GM12878 (cell line): ENCODE measurements at regions not wholly inside any gene's neighbourhood (a gene's known extent, or its start where the extent isn't known, plus 50 kb on each side); places are given as distances from the start of the nearest gene placed in this dataset.

Experiments
- ATAC-seq: fragments of 200-7000 bp; cut with Tn5 transposase; 3 replicates; pipeline ENCODE4 v1.9.1; 2020; ENCODE audit warnings: mild to moderate bottlenecking, moderate library complexity
- BruUV-seq: library from RNA; stranded (reverse); fragments of 400-500 nt; replicated peaks from 2 replicates; lab custom pipeline; 2021; lab: Mats Ljungman, UMichigan
- CTCF ChIA-PET: fragments of 300-600 bp; sonication (Branson Sonifier 250); formaldehyde crosslinking; extraction: SDS; loops from one replicate; lab custom pipeline; 2021; ENCODE audit warnings: inconsistent platforms; lab: Yijun Ruan, JAX
- POLR2A ChIA-PET: fragments of 350-600 bp; formaldehyde crosslinking; extraction: SDS; loops from one replicate; lab custom pipeline; 2021; ENCODE audit warnings: inconsistent platforms; lab: Charles Lee
- RAD21 ChIA-PET: fragments of 300-600 bp; sonication (Branson Sonifier 250); formaldehyde crosslinking; loops from one replicate; lab custom pipeline; 2023; ENCODE audit warnings: antibody characterized with exemption; ENCODE audit not compliant: unreplicated experiment; lab: Charles Lee
- SMC1A ChIA-PET: fragments of 300-600 bp; sonication (Branson Sonifier 250); formaldehyde crosslinking; loops from one replicate; lab custom pipeline; 2023; ENCODE audit not compliant: unreplicated experiment, uncharacterized antibody; lab: Charles Lee
- DNase-seq: peaks from one replicate; pipeline ENCODE4 v3.0.0-alpha.2; 2011; ENCODE audit warnings: low read depth, low spot score
- FAIRE-seq: peaks from 3 replicates; lab custom pipeline; 2011; peaks lifted over from hg19 to GRCh38; lab: Jason Lieb, UNC
- H2AFZ ChIP-seq: 2 replicates; pipeline ENCODE4 v1.6.0; 2011; ENCODE audit warnings: low read depth, low read length, control low read depth; ENCODE audit not compliant: control insufficient read depth
- H3K27ac ChIP-seq: 2 replicates; pipeline ENCODE4 v1.5.1; 2011; ENCODE audit warnings: control low read depth; ENCODE audit not compliant: control insufficient read depth, insufficient read depth
- H3K27me3 ChIP-seq, 2 experiments: replicated peaks in 1 of 2; 2 replicates each; pipeline versions ENCODE4 v1.6.0 to v1.6.1; 2011; ENCODE audit warnings: low read length in 1 of 2; ENCODE audit not compliant: control insufficient read depth in 2 of 2, insufficient read depth in 2 of 2
- H3K36me3 ChIP-seq, 2 experiments: 2 replicates each; pipeline ENCODE4 v1.5.1; 2011; ENCODE audit warnings: low read length in 1 of 2; ENCODE audit not compliant: control insufficient read depth in 2 of 2, insufficient read depth in 2 of 2
- H3K4me1 ChIP-seq: 2 replicates; pipeline ENCODE4 v1.6.1; 2011; ENCODE audit warnings: mild to moderate bottlenecking, low read length, moderate library complexity, mixed read lengths; ENCODE audit not compliant: control insufficient read depth, insufficient read depth
- H3K4me2 ChIP-seq: 2 replicates; pipeline ENCODE4 v1.6.0; 2011; ENCODE audit warnings: control low read depth; ENCODE audit not compliant: control insufficient read depth, insufficient read depth
- H3K4me3 ChIP-seq: fragments of 200-600 bp; sonication (generic); 2 replicates; pipeline ENCODE4 v1.5.1; 2016
- H3K79me2 ChIP-seq: 2 replicates; pipeline ENCODE4 v1.6.0; 2011; ENCODE audit warnings: low read length; ENCODE audit not compliant: control insufficient read depth, insufficient read depth
- H3K9ac ChIP-seq: 2 replicates; pipeline ENCODE4 v1.8.0; 2011; ENCODE audit warnings: low read length, control low read depth, mixed read lengths; ENCODE audit not compliant: control insufficient read depth, insufficient read depth
- H3K9me3 ChIP-seq: replicated peaks from 3 replicates; pipeline ENCODE4 v1.5.1; 2011; ENCODE audit warnings: mild to moderate bottlenecking, low read length; ENCODE audit not compliant: control insufficient read depth, insufficient read depth
- H4K20me1 ChIP-seq: 2 replicates; pipeline ENCODE4 v1.6.0; 2011; ENCODE audit not compliant: control insufficient read depth, insufficient read depth
- BHLHE40 ChIP-seq, 2 experiments: fragments of 450-650 bp in 1 of 2; IDR thresholded peaks; 2 replicates each; pipeline ENCODE4 v1.6.1; 2011 to 2017; ENCODE audit warnings: low read depth in 2 of 2, borderline replicate concordance in 1 of 2, improper control_type of control experiment in 1 of 2, low read length in 1 of 2, mild to moderate bottlenecking in 1 of 2
- EGR1 ChIP-seq, 2 experiments: IDR thresholded peaks; 1 replicate in 1 of 2; 2 replicates in 1 of 2; pipeline ENCODE4 v1.6.1; 2011 to 2012; ENCODE audit warnings: low read depth in 2 of 2, low read length in 2 of 2, borderline replicate concordance in 1 of 2, mild to moderate bottlenecking in 1 of 2, moderate library complexity in 1 of 2
- SIX5 ChIP-seq: IDR thresholded peaks from 2 replicates; pipeline ENCODE4 v1.6.1; 2011; ENCODE audit warnings: mild to moderate bottlenecking, low read depth, low read length, moderate library complexity; ENCODE audit not compliant: severe bottlenecking
- WGBS: methylation state at CpG from one replicate; pipeline ENCODE4 v1.1.6; 2016; ENCODE audit warnings: low lambda C conversion rate; ENCODE audit not compliant: insufficient replicate concordance, insufficient coverage; ENCODE audit errors: missing lambda C conversion rate; 5-methylcytosine and 5-hydroxymethylcytosine counted together
- in situ Hi-C: fragments of 300-500 bp; cut with MboI; formaldehyde crosslinking; loops from 9 replicates; pipeline ENCODE4 v1.14.3; 2018; ENCODE audit warnings: mixed read lengths
- intact Hi-C: fragments of 100-400 bp; cut with micrococcal nuclease; formaldehyde crosslinking; loops from one replicate; pipeline ENCODE4 v1.14.2; 2022; ENCODE audit not compliant: unreplicated experiment
- TF ChIP-seq, protein P1 (sequence below): fragments of 450-650 bp; IDR thresholded peaks from 2 replicates; pipeline ENCODE4 v1.6.1; 2017; ENCODE audit warnings: low read depth, mild to moderate bottlenecking, moderate library complexity

DNA sequence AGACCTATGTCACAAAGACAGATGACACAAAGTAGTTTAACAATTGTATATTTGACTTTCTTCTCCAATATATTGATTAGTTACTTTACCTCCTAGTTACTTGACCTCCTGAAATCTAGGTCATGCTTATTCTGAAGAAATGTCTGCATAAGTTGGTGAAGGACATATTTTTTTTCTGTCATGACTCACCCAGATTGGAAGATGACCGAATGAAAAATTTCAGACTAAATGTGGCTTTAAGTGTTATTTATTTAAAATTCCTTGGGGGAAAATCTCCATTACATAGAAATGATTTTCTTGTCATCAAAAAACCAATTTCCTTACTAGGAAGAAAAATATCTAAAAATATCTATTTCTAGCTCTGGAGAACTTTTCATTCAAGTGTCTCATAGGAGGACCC, 217.1 kb downstream of the POSTN start:
- Histone ChIP-seq H3K27me3 (no peaks in the 10 kb centered on the region), H3K9me3 (no peaks in the 10 kb centered on the region), H3K79me2 (no peaks in the 10 kb centered on the region), H3K4me3 (no peak overlapping the region), H3K27ac (no peak overlapping the region), H3K9ac (no peak overlapping the region), H2AFZ (no peak overlapping the region), H4K20me1 (no peaks in the 10 kb centered on the region), H3K4me2 (no peak overlapping the region), H3K4me1 (no peaks in the 10 kb centered on the region), H3K36me3 (no peaks in the 10 kb centered on the region)
- no peak for DNase-seq
- intact Hi-C loops (no loop called here), in situ Hi-C loops (no loop called here)
- ATAC-seq, result no peak
- ChIA-PET RAD21 (no interaction called here), POLR2A (no interaction called here), SMC1A (no interaction called here), CTCF (no interaction called here)
- BruUV-seq, result no TSS peak
- no peak for TF ChIP-seq BHLHE40 (IDR thresholded peaks at IDR 0.05; ENCODE audit: borderline replicate concordance in 1 of 2, low read depth in 2 of 2, low read length in 1 of 2)
- no peak for TF ChIP-seq SIX5
- TF ChIP-seq, protein P1, sequence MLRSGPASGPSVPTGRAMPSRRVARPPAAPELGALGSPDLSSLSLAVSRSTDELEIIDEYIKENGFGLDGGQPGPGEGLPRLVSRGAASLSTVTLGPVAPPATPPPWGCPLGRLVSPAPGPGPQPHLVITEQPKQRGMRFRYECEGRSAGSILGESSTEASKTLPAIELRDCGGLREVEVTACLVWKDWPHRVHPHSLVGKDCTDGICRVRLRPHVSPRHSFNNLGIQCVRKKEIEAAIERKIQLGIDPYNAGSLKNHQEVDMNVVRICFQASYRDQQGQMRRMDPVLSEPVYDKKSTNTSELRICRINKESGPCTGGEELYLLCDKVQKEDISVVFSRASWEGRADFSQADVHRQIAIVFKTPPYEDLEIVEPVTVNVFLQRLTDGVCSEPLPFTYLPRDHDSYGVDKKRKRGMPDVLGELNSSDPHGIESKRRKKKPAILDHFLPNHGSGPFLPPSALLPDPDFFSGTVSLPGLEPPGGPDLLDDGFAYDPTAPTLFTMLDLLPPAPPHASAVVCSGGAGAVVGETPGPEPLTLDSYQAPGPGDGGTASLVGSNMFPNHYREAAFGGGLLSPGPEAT, result no peak
- no peak for FAIRE-seq
- WGBS, result 0% methylated on average over 1 of the region's 1 CpG

DNA sequence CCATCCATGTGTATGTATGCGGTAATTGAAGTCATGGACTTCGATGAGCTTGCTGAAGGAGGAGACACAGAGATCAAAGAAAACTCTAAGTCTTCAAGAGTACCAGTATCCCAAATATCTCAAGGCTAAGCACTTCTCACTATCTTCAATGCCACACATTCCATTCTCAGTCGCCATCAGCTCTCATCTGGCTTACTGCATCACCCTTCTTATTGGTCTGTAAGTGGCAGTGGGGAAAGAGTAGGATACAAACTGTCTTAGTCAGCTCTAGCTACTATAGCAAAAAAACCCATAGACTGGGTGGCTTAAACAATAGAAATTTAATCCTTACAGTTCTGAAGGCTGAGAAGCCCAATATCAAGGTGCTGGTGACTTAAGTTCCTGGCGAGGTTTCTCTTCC, 218.7 kb downstream of the POSTN start:
- no peak for TF ChIP-seq EGR1 (IDR thresholded peaks at IDR 0.05; ENCODE audit: borderline replicate concordance in 1 of 2, low read depth in 2 of 2, low read length in 2 of 2)
- Histone ChIP-seq H4K20me1 (no peaks in the 10 kb centered on the region), H3K4me1 (no peaks in the 10 kb centered on the region), H3K36me3 (no peaks in the 10 kb centered on the region), H3K79me2 (no peaks in the 10 kb centered on the region), H2AFZ (no peak overlapping the region), H3K4me2 (no peak overlapping the region), H3K4me3 (no peak overlapping the region), H3K9me3 (no peaks in the 10 kb centered on the region), H3K27me3 (no peaks in the 10 kb centered on the region), H3K9ac (no peak overlapping the region), H3K27ac (no peak overlapping the region)
- 29% methylated on average over 4 of the region's 4 CpGs for WGBS
- ATAC-seq, result no peak
- ChIA-PET SMC1A (no interaction called here), POLR2A (no interaction called here), CTCF (no interaction called here), RAD21 (no interaction called here)
- no peak for FAIRE-seq
- BruUV-seq, result no TSS peak
- DNase-seq, result no peak
- in situ Hi-C loops (no loop called here), intact Hi-C loops (no loop called here)
